ENCODE measurements at regions not wholly inside any gene's neighbourhood (a gene's known extent, or its start where the extent isn't known, plus 50 kb on each side); places are given as distances from the start of the nearest gene placed in this dataset.

DNA sequence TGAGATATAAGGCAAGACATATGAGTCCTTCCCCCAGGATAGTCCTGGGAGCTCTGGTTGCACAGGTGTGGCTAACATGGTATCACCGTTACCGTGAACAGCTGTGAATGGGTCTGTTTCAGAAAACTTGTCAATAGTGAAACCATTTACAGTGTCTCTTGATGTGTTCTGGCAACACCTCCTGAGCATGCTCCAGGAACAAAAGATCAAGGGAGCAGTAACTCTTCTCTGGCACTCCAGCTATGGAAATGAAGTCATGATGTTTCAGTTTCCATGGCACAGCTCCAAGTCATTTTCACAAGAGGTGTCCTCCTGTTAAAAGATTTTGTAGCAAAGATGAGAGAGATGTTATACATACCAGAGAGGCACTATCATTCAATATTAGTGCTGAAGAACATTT, 253.7 kb downstream of the SNAPC1 start:
- DNase-seq (ENCODE audit: low read depth) = no peak

DNA sequence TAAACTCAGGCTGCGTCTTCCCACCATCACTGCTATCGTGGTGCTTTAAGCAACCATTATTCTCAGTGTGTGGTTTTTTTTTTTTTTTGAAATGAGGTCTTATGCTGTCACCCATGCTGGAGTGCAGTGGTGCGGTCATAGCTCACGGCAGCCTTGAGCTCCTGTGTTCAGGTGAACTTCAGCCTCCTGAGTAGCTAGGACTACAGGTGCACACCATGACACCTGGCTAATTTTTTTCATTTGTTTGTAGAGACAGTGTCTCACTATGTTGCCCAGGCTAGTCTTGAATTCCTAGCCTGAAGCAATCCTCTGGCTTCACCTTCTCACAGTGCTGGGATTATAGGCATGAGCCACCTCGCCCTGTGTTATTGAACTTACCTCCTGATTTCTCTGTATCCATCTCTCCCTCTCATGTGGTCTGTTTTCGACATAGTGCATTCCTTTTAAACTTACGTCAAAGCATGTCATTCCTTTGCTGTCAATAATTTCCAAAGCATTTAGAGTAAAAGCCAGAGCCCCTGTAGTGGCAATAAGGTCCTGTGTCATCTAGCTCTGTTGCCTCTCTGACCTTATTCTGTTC, 255.5 kb downstream of the SNAPC1 start:
- no peak for DNase-seq (ENCODE audit: low read depth)

DNA sequence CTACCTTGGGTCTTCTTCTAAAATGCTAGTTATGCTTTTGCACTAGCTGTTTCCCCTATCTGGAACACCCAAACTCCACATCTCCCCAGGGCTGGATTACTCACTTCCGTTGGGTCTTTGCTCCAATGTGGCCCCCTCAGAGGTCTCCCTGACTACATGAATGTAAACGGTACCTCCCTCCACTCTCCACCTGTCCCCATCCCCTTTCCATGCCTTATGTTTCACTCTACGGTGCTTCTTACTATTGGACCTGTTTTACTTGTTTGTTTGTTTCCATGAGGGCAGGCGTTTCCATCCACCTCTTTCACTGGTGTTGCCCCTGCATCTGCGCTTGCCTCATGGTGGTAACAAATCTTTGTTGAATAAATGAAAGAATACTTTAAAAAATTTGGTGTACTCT, 256.4 kb downstream of the SNAPC1 start:
- no peak for DNase-seq (ENCODE audit: low read depth)

DNA sequence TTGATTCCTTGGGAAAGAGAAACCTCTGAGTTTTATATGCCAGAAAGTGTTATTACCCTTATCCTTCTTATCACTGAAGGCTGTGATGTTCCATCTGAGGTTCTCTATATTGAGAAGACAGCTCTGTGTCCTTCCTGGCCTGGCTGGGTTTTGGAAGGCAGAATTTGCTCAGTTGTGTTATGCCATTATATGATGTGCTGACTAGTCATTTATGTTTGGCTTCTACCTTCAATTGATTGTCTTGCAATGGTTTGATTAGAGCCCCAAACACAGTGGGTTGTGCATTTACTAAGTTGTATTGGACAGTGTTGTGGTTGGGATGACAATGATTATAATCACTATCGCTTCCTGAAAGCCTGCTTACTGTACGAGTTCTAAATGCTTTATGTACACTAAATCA, 265.7 kb downstream of the SNAPC1 start:
- no peak for DNase-seq (ENCODE audit: low read depth)

DNA sequence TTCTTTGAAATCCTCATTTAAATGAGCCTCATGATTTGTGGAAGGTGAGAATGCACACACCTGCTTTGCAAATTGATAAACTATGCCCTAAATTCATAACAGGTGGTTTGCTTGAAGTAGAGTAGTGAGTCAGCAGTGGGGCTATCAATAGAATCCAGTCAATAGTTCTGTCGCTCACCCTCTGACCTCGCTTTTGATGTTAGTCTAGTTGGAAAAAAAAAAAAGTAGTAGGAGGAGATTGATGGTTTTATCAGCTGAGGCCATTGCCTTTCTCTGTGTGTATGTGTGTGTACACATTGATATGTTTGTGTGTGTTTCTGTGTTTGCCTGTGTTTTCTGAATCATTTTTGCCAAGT, 267.3 kb downstream of the SNAPC1 start:
- no peak for DNase-seq (ENCODE audit: low read depth)

DNA sequence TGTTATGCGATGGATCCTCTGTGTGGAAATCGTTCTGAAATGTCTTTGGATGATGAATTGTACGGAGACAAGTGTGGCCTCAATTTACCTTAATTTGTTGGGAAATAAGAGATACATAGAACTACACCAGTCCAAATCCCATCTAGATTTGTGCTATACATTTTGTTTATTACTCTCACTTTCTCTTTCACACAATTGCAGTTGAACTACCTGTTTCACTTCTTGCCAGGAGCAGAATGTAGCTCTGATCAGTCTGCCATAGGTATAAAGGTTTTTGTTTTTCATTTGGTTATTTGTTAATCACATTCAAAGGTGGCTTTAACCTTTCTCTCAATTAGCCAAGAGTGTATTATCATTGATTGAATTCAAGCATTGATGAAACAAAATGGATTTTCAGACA, 268.2 kb downstream of the SNAPC1 start:
- no peak for DNase-seq (ENCODE audit: low read depth)

DNA sequence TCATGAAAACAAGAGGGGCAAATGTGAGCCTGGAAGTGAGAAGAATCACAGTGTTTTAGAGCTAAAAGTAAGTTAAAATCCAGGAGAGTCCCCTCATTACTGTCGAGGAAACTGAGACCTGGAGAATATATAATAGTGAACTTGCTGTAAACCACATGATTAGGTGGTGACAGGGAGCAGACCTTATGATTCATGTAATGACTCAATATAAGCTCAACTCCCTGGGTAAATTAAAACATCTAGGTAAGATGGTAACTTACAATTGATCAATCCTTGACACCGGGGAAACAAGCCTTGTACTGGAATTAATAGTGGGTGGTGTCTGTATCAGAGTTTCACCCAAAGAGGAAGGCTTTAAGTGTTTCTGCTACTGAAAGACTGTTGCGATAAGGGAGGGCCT, 269.3 kb downstream of the SNAPC1 start:
- DNase-seq (ENCODE audit: low read depth) = no peak

DNA sequence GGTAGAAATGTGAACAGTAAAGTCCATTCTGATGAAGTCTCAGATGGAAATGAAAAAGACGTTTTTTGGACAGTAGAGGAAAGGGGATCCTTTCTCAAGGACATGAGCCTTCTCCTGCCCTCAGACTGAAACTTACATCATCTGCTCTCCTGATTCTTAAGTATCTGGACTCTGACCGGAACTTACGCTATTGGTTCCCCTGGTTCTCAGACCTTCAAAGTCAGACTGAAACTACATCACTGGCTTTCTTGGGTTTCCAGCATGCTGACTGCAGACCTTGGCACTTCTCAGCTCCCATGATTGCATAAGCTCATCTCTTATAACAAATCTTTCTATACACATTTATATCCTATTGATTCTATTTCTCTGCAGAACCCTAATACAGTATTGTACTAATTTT, 291.0 kb downstream of the SNAPC1 start:
- no peak for DNase-seq (ENCODE audit: low read depth)

DNA sequence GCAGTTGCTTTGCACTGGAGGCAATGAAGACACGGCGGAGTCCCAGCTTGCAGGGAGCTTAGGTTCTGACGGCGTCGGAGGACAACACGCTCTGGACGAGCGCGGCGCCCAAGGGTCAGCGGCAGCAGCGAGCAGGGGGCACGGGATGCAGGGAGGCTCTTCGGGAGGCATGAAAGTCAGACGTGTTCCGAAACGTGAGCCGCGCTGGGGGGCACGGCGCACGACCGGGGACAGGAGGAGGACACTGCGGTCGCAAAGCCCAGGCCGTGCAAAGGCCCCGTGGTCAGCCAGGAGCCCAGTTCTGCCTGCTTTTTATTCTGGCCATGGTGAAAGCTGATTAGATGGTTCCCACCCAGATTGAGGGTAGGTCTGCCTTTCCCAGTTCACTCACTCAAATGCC, 294.6 kb downstream of the SNAPC1 start:
- no peak for DNase-seq (ENCODE audit: low read depth)

DNA sequence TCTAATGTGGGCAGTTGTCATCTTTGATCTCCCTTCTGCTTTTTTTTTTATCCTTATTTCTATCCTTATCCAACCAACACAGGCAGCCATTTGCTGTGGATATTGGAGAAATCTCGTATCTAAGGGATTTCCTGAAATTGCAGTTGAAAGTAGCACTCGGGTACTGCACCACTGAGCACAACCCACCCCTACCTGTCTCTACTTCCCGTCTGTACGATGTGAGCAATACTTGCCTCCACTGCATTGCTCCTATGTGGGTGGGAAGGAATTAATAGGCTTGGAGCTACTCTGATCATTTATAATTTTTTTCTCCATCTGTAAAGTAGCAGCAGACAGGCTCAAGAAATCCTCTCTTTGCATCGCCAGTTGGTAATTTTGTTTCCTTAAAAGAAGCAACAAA, 300.4 kb downstream of the SNAPC1 start:
- no peak for DNase-seq (ENCODE audit: low read depth)

DNA sequence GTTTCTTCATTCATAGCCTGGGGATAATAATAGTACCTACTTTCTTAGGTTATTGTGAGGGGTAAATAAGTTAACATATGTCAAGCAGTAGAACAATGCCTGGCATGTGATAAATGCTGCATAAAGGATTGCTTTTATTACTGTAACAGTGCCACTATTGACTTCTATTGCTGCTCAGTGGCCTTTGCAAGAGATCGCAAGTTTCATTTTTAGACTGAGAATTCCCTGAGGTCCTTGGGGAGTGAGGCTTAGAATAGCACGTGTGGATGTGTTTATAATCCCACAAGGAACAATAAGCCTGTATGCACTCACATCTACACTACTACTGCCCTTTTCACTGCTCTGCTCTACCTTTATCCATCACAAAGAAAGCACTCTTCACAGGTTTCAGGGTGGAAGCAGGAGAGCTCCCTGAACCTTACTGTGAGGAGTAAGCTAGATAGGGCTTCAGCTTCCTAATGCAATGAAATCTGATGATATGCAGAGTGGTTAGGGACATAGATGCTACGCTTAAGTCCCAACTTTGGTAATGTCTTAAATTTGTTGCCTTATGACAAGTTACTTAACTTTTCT, 302.6 kb downstream of the SNAPC1 start:
- DNase-seq (ENCODE audit: low read depth) = no peak

DNA sequence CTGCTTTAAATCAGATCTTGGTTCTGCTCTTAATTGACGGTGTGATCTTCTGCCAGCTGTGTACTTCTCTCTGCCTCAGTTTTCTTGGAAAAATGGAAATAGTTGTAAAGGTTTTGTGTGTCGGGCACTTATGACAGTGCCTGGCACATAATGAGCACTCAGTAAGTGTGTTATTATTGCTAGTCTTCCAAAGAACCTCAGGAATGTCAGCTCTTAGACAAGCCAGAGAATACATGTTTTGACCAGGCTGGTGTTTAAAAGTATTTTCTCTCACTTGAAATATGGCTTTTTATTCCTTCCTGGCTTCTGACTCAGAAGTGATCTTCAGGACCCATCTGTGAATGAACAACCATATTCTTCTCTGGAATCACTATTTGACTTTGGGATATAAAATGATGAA, 304.1 kb downstream of the SNAPC1 start:
- no peak for DNase-seq (ENCODE audit: low read depth)

DNA sequence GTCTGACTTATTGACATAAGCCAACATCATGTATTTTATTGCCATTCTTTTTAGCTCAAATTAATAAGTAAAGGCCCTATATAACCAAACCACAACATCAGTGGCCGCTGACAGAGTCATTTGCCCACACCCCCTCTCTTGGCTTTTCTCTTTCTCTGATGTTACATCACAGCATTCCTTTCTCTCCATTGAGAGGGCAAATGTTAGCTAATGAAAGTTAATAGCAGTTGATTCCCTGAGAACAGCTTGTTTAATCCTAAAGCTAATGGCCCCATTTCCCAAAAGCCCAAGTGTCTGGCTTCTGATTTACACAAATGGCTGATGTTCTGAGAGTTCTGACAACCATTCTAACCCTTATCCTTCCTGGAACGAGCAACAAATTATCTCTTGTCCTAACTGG, 308.8 kb downstream of the SNAPC1 start:
- no peak for DNase-seq (ENCODE audit: low read depth)

DNA sequence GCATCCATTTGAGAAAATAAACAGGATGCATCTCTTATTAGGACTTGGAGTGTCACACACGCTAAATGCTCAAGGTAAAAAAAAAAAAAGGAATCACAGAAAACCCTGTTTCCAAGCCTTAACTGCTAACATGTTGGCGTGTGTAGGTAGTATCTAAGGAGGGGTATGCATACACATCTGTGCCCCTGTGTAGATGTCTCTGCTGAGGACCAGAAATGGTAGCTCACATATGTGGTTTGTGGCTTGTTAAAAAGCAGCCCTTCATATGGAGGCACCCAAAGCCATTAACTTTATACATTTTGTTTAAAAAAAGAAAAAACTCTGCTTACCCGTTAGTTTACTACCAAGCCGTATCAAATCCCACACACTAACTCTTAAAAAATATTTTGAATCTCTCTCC, 314.1 kb downstream of the SNAPC1 start:
- no peak for DNase-seq (ENCODE audit: low read depth)

DNA sequence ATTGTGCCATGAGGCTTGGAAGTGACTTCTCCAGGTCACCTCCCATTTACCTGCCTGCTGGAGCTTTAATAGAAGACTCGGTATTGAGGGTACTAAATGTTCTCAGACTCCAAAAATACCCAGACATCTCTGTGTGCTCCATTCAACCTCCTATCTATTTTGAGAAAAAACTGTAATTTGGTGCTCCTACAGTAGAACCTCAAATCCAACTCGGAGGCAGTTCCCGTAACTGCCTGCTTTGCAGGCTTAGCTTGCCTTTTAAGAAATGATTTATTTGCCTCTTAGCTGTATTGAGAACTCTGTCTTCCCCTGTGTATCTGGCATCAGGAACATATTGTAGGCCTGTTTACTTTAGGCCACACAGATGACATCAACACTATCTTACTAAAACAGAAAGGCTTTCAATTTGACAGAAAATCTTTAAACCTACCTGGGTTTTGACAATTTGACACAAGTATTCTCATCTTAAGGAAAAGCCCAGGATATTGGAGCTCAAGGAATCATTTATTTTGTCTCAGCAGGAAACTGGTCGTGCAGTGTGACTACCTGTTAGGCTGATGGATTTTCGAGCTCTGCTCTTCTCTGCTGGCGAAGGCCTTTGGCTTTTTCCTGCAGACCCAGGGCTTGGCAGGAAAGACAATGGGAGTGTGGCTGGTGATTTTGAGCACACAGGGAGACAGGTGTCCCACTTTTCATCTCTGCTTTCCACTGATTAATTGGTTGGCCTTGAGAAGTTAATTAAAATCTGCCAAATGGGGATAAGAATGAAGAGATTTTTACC, 314.8 kb downstream of the SNAPC1 start:
- no peak for DNase-seq (ENCODE audit: low read depth)

DNA sequence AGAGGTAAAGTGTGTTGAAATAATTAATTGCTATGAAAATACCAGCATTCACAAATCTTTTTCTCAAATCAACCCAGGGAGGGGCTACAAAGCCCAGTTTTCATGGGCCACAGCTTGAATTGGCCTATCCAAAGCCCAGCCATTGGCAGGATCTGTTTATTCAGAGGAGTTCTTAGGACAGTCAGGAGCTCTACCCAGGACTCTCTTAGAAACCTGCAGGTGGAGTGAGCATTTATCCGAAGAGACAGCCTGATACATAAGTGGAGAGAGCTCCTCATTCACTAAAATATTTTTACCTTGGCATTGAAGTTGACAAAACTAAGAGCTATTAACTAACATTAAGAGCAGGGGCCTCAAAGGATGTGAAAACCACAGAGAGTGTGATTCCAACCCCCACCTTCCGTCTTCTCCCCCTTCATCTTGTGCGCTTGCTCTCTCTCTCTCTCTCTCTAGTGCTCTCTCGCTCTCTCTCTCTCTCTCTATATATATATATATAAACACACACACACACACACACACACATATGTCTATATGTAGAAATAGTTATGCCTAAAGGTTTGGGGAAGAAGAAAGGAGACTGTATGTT, 315.5 kb downstream of the SNAPC1 start:
- peak; percentile 9 for DNase-seq (ENCODE audit: low read depth)

DNA sequence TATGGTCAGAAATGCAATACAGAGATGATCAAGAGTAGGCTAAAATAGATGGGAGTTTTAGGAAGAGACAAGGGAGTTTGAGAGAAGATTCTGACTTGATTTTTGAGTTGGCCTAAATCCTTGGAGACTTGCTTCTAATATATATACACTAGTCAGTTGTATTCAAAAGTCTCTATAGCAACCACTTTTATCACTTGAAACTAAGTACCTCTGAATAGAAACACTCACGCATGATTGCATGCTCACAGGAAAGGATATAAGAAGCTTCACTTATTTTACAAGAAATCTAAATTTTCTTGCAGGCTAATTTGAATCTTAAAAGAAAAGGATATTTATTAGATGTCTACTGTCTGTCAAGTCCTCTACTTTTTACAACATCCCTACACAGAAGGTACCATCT, 316.8 kb downstream of the SNAPC1 start:
- DNase-seq (ENCODE audit: low read depth) = no peak

DNA sequence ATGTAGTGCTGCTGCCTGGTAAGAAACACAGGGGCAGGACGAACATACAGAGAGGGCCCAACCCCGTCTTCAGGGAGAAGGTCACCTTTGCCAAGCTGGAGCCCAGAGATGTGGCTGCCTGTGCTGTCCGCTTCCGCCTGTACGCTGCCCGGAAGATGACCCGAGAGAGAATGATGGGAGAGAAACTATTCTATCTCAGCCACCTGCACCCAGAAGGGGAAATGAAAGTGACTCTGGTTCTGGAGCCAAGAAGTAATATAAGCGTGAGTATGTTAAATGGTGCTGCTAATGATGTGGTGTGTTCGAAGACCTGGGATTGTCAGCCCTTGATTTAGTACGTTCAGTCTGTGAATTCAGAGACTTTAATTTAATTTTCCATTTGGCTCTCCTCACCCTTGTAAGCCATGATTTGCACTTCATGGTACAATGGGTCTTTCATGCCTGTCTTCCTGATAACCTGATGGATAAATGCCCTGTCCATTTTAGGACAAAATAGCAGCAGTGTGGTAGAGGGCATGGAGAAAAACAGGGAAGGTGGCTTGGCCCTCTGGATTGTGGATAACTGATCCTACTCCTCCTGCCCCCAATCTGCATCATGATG, 318.9 kb downstream of the SNAPC1 start:
- no peak for DNase-seq (ENCODE audit: low read depth)

DNA sequence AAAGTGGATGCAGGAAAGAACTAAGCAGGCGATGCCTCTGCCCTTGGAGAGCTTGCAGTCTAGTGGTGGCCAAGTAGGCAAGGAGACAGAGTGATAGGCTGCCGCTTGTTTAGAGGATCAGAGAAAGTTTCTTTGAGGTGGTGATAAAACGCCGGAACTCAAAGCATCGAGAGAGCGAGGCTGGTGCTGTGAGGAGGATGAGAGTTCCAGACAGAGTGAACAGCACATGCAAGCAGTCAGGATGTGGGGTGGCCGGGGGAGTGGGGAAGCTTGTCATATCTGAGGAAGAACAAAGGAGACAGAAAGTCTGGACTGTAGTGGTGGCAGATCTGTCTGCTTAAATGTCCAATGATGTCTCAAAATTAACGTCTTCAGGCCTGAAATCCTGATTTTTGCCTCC, 319.7 kb downstream of the SNAPC1 start:
- DNase-seq (ENCODE audit: low read depth) = no peak

DNA sequence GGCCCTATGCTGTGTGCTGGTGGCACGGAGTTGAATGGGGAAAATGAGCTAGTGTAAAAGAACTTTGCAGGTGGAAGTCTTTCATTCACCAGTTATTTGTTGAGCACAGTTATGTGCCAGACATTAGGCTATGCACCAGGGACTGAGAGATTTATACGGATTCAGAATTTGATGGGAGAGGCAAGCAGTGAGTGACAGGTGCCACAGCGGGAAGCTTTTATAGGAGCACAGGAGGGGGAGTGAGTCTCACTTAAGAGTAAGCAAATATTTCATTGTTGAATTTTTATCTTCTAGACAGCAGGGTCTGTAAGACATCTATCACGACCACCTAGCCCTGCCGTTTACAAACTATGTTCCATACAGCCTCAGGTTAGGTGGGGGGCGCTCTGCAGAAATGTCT, 320.6 kb downstream of the SNAPC1 start:
- DNase-seq (ENCODE audit: low read depth) = no peak

DNA sequence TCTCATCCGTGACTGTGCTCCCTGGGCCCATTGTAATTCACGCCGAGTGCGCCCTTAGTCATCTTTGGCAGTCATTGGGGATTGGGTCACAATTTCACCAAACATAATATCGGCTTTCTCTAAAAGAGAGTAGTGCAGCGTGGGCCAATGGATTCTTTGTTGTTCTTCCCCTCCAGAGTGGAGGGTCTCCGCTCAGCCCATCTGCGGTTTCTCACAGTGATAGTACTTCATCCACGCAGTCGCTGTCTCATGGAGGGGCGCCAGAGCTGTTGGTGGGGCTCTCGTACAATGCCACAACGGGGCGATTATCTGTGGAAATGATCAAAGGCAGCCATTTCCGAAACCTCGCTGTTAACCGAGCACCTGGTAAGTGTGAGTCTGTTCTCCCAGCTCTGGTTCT, 321.8 kb downstream of the SNAPC1 start:
- DNase-seq (ENCODE audit: low read depth) = no peak

DNA sequence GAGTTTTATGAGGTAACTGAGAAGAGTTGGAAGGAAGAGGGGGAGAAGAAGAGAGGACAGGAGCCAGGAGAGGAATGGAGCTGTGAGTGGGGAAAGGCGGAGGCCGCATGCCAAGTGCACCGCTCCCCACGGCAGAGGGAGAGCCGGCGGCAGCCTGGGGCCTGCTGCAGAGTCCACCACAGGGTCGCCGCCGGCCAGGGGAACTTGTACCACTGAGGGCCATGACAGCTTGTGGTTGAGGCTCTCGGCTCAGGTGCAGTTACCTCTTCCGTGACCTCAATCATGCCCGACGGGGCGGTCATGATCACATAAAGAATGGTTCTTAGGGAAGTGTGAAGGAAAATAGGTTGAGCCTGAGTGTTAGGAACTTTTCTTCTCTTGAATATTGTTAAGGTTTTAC, 325.0 kb downstream of the SNAPC1 start:
- DNase-seq (ENCODE audit: low read depth) = no peak

DNA sequence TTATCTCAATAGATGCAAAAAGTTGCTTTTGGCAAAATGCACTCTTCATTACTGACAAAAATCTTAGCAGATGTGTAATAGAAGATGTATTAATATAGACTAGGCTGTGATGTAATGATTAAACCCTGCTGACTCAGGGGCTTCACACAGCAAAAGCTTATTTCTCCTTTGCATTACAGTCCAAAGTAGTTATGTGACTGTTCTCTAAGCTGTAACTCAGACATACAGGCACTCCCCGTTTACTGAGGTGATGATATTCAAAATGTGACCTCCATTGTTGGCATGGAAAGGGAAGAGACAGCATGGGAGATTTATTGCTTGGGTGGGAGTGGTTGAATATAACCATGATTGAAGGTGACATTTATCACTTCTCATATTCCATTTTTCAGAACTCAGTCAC, 331.5 kb downstream of the SNAPC1 start:
- DNase-seq (ENCODE audit: low read depth) = no peak
